ENCODE measurements at regions not wholly inside any gene's neighbourhood (a gene's known extent, or its start where the extent isn't known, plus 50 kb on each side); places are given as distances from the start of the nearest gene placed in this dataset.

- ATAC-seq: no peak
- intact Hi-C loops (cut with DNase I): no loop called here
Measured at GRCh38 chr11:92829121-92829520, 140.3 kb upstream of the MTNR1B start.

GRCh38 chr11:92829671-92830070, 139.8 kb upstream of the MTNR1B start:
- Histone ChIP-seq H3K27ac (no peak overlapping the region), H3K9me3 (no peaks in the 10 kb centered on the region), H3K27me3 (no peaks in the 10 kb centered on the region), H3K4me3 (no peak overlapping the region), H3K4me1 (no peaks in the 10 kb centered on the region), H3K36me3 (no peaks in the 10 kb centered on the region)
- ATAC-seq (no peak), DNase-seq (no peak)
- TF ChIP-seq POLR2A (IDR thresholded peaks at IDR 0.05): no peak
- no peak for TF ChIP-seq CTCF (IDR thresholded peaks at IDR 0.05)
- intact Hi-C loops (cut with DNase I): no loop called here

More at GRCh38 chr11:92829121-92829520, 140.3 kb upstream of the MTNR1B start:
- Histone ChIP-seq H3K27me3 (no peaks in the 10 kb centered on the region), H3K9me3 (no peaks in the 10 kb centered on the region), H3K4me1 (no peaks in the 10 kb centered on the region), H3K27ac (no peak overlapping the region), H3K4me3 (no peak overlapping the region), H3K36me3 (no peaks in the 10 kb centered on the region)
- TF ChIP-seq CTCF (IDR thresholded peaks at IDR 0.05) (no peak), POLR2A (IDR thresholded peaks at IDR 0.05) (no peak)
- WGBS (ENCODE audit: insufficient coverage, low coverage, low lambda C conversion rate, missing lambda C conversion rate): 53% methylated on average over 2 of the region's 3 CpGs
- no peak for DNase-seq

- Histone ChIP-seq H3K27ac (no peak overlapping the region), H3K4me1 (no peaks in the 10 kb centered on the region), H3K9me3 (no peaks in the 10 kb centered on the region), H3K4me3 (no peak overlapping the region), H3K27me3 (no peaks in the 10 kb centered on the region), H3K36me3 (no peaks in the 10 kb centered on the region)
- no peak for TF ChIP-seq POLR2A (IDR thresholded peaks at IDR 0.05)
- no peak for TF ChIP-seq CTCF (IDR thresholded peaks at IDR 0.05)
- DNase-seq (no peak), ATAC-seq (no peak)
- intact Hi-C loops (cut with DNase I): no loop called here
- 47% methylated on average over 5 of the region's 5 CpGs for WGBS (ENCODE audit: insufficient coverage, low coverage, low lambda C conversion rate, missing lambda C conversion rate)
Measured at GRCh38 chr11:92830377-92831155, 138.9 kb upstream of the MTNR1B start.

DNA sequence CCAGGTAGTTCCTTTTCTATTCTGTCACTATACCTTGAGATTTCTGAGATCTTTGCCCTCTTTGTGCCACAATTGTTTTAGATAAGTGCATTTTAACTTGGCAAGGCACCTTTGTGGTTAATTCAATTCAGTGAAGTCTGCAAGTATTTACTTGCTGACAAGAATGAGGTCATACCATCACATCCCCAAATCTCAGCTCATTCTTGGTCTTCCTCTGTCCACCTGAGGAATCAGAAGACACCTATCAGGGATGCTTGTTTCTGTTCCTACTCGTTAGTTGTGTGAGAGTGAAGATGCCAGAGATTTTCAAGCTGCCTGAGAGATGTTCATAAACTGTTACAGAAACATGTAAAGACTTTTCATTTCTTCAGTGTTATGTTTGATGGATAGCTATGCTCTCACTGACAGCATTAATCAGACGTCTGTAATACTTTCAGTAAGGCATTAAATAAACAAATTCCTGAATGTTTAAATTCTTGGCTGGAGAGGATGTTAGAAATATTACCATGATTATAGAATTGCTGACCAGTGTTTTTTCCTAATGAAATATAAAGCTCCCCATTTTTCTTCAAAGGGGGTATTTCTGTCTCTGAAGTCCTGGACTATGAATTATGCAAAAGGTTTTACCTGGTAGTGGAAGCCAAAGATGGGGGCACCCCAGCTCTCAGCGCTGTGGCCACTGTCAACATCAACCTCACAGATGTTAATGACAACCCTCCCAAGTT, 135.0 kb upstream of the MTNR1B start:
- 30% methylated on average over 3 of the region's 3 CpGs for WGBS (ENCODE audit: insufficient coverage, low coverage, low lambda C conversion rate, missing lambda C conversion rate)
- H3K27me3 ChIP-seq: no peaks in the 10 kb centered on the region
- H3K4me1 ChIP-seq: no peaks in the 10 kb centered on the region
- no peak for ATAC-seq
- no peaks in the 10 kb centered on the region for H3K36me3 ChIP-seq
- H3K27ac ChIP-seq: no peak overlapping the region
- DNase-seq: no peak
- H3K4me3 ChIP-seq: no peak overlapping the region
- no peaks in the 10 kb centered on the region for H3K9me3 ChIP-seq
- intact Hi-C loops (cut with DNase I): no loop called here
- TF ChIP-seq CTCF (IDR thresholded peaks at IDR 0.05) (no peak), POLR2A (IDR thresholded peaks at IDR 0.05) (no peak)
